ENCODE measurements at regions not wholly inside any gene's neighbourhood (a gene's known extent, or its start where the extent isn't known, plus 50 kb on each side); places are given as distances from the start of the nearest gene placed in this dataset.

GRCh38 chr3:124374583-124374982, 355.7 kb upstream of the UMPS start:
- TF ChIP-seq CTCF (IDR thresholded peaks at IDR 0.05; ENCODE audit: low read depth, low read length, poor library complexity, severe bottlenecking) (no peak), EZH2phosphoT487 (IDR thresholded peaks at IDR 0.05; ENCODE audit: borderline replicate concordance, low read length) (no peak)

All from DOHH2 (cell line).